Testis (tissue), 2 donors: ENCODE measurements at regions not wholly inside any gene's neighbourhood (a gene's known extent, or its start where the extent isn't known, plus 50 kb on each side); places are given as distances from the start of the nearest gene placed in this dataset.

Experiments used
- DNase-seq: peaks from one replicate; pipeline ENCODE4 v3.0.0-alpha.2; 2019
- H3K27ac ChIP-seq, 2 donors: fragments of 200-600 bp; sonication (generic); one replicate each; pipeline ENCODE4 v1.5.1; 2019
- H3K27me3 ChIP-seq: fragments of 200-600 bp; sonication (generic); one replicate; pipeline ENCODE4 v1.5.1; 2019
- H3K36me3 ChIP-seq: fragments of 200-600 bp; sonication (generic); one replicate; pipeline ENCODE4 v1.5.1; 2017; ENCODE audit warnings: low read depth; ENCODE audit errors: missing control alignments
- H3K4me1 ChIP-seq: fragments of 200-600 bp; sonication (generic); one replicate; pipeline ENCODE4 v1.5.1; 2019
- H3K4me3 ChIP-seq, 2 donors: fragments of 200-600 bp; sonication (generic); one replicate each; pipeline ENCODE4 v1.5.1; 2017 to 2019
- H3K9me3 ChIP-seq: fragments of 200-600 bp; sonication (generic); one replicate; pipeline ENCODE4 v1.5.1; 2017
- POLR2A ChIP-seq: fragments of 450-650 bp; IDR thresholded peaks from one replicate; pipeline ENCODE4 v1.6.1; 2017; ENCODE audit warnings: antibody characterized with exemption, mild to moderate bottlenecking, moderate library complexity
- WGBS, 2 donors: methylation state at CpG; one replicate each; pipeline ENCODE4 v1.1.5; 2018; 5-methylcytosine and 5-hydroxymethylcytosine counted together
- intact Hi-C: fragments of 100-400 bp; cut with DNase I; formaldehyde crosslinking; loops from one replicate; pipeline ENCODE4 v1.15.1; 2023; ENCODE audit warnings: low total_unique reads
- TF ChIP-seq, protein P1 (sequence below), 3 experiments: fragments of 450-650 bp in 2 of 3; fragments of 200-600 bp in 1 of 3; sonication (generic) in 1 of 3; IDR thresholded peaks; one replicate each; pipeline ENCODE4 v1.5.1; 2016 to 2019; ENCODE audit warnings: antibody characterized with exemption in 3 of 3, mild to moderate bottlenecking in 2 of 3, moderate library complexity in 1 of 3

GRCh38 chr5:116650544-116650943 is 75.9 kb upstream of the SEMA6A start:
- Histone ChIP-seq H3K4me3 (no peak overlapping the region), H3K9me3 (no peaks in the 10 kb centered on the region), H3K27me3 (no peaks in the 10 kb centered on the region), H3K36me3 (no peaks in the 10 kb centered on the region), H3K4me1 (no peaks in the 10 kb centered on the region), H3K27ac (no peak overlapping the region)
- TF ChIP-seq, protein P1, sequence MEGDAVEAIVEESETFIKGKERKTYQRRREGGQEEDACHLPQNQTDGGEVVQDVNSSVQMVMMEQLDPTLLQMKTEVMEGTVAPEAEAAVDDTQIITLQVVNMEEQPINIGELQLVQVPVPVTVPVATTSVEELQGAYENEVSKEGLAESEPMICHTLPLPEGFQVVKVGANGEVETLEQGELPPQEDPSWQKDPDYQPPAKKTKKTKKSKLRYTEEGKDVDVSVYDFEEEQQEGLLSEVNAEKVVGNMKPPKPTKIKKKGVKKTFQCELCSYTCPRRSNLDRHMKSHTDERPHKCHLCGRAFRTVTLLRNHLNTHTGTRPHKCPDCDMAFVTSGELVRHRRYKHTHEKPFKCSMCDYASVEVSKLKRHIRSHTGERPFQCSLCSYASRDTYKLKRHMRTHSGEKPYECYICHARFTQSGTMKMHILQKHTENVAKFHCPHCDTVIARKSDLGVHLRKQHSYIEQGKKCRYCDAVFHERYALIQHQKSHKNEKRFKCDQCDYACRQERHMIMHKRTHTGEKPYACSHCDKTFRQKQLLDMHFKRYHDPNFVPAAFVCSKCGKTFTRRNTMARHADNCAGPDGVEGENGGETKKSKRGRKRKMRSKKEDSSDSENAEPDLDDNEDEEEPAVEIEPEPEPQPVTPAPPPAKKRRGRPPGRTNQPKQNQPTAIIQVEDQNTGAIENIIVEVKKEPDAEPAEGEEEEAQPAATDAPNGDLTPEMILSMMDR (IDR thresholded peaks at IDR 0.05) = no peak
- TF ChIP-seq POLR2A = no peak
- intact Hi-C loops = no loop called here
- no peak for DNase-seq
- WGBS, 2 donors = 92 to 96% methylated on average over 7 of the region's 7 CpGs

DNA sequence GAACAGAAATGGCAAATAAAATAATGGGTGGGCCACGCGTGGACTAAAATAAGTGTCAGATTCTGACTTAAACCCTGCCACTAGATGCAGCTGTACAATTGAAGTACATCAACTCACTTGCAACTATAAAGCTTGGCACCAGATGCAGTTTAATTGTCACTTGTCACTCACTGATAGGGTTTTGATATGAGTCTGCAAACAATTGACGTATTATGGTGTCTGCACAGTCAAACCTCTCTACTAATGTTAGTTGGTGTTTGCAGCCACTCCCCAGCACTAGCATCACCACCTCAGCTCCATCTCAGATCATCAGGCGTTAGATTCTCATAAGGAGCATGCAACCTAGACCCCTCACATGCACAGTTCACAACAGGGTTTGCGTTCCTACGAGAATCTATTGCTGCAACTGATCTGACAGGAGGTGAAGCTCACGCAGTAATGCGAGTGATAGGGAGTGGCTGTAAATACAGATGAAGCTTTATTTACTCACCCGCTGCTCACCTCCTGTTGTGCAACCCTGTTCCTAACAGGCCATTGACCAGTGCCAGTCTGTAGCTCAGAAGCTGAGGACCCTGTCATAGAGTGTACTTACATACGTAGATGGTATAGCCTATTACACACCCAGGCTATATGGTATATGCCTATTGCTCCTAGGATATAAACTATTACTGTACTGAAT is 72.1 kb upstream of the SEMA6A start:
- no peaks in the 10 kb centered on the region for H3K9me3 ChIP-seq
- no peak overlapping the region for H3K27ac ChIP-seq
- intact Hi-C loops = no loop called here
- no peak overlapping the region for H3K4me3 ChIP-seq
- no peak for TF ChIP-seq POLR2A
- TF ChIP-seq, protein P1 (IDR thresholded peaks at IDR 0.05) = no peak
- no peak for DNase-seq
- no peaks in the 10 kb centered on the region for H3K36me3 ChIP-seq
- 92 to 93% methylated on average over 10 of the region's 10 CpGs for WGBS, 2 donors
- H3K27me3 ChIP-seq = no peaks in the 10 kb centered on the region
- H3K4me1 ChIP-seq = no peaks in the 10 kb centered on the region

DNA sequence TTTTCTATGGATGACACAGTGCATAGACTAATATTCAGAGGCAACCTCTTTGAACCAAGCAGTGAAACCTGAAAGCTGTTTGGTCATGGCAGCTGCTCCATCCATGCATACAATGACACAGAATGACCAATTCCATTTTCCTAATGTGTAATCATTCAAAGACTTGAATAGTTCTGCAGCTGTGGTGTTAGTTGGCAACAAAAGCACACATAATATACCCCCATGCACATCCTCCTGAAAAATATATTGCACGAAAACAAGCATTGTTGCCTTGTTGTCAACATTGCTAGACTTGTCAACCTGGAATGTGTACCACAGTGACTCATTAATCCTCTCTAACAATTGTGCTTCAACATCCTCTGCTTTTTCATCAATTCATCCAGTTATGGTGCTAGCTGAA is 71.0 kb upstream of the SEMA6A start:
- intact Hi-C loops = no loop called here
- no peak for TF ChIP-seq POLR2A
- TF ChIP-seq, protein P1 (IDR thresholded peaks at IDR 0.05) = no peak
- Histone ChIP-seq H3K4me3 (no peak overlapping the region), H3K36me3 (no peaks in the 10 kb centered on the region), H3K9me3 (no peaks in the 10 kb centered on the region), H3K4me1 (no peaks in the 10 kb centered on the region), H3K27me3 (no peaks in the 10 kb centered on the region), H3K27ac (no peak overlapping the region)
- no peak for DNase-seq
- WGBS, 2 donors = 94 to 100% methylated on average over 1 of the region's 1 CpG

GRCh38 chr5:116640236-116640635 is 65.6 kb upstream of the SEMA6A start:
- H3K9me3 ChIP-seq = no peaks in the 10 kb centered on the region
- no peaks in the 10 kb centered on the region for H3K36me3 ChIP-seq
- TF ChIP-seq, protein P1 (IDR thresholded peaks at IDR 0.05) = no peak
- no peak for TF ChIP-seq POLR2A
- no peak overlapping the region for H3K27ac ChIP-seq
- no peaks in the 10 kb centered on the region for H3K4me1 ChIP-seq
- no peak overlapping the region for H3K4me3 ChIP-seq
- no peaks in the 10 kb centered on the region for H3K27me3 ChIP-seq
- intact Hi-C loops = no loop called here
- no peak for DNase-seq

- H3K36me3 ChIP-seq = no peaks in the 10 kb centered on the region
- no peaks in the 10 kb centered on the region for H3K9me3 ChIP-seq
- no peak for DNase-seq
- H3K27ac ChIP-seq = no peak overlapping the region
- intact Hi-C loops = no loop called here
- H3K27me3 ChIP-seq = no peaks in the 10 kb centered on the region
- 61 to 72% methylated on average over 4 of the region's 4 CpGs for WGBS, 2 donors
- no peak overlapping the region for H3K4me3 ChIP-seq
- H3K4me1 ChIP-seq = no peaks in the 10 kb centered on the region
- TF ChIP-seq, protein P1 (IDR thresholded peaks at IDR 0.05) = no peak
- TF ChIP-seq POLR2A = no peak
These were observed 62.6 kb upstream of the SEMA6A start for GRCh38 chr5:116637149-116637740.
